Neural crest cell (in vitro differentiated cells): ENCODE measurements at regions not wholly inside any gene's neighbourhood (a gene's known extent, or its start where the extent isn't known, plus 50 kb on each side); places are given as distances from the start of the nearest gene placed in this dataset.

Source experiments
- DNase-seq: peaks from one replicate; pipeline ENCODE4 v3.0.0; 2021; ENCODE audit warnings: low read depth, mixed read lengths, low spot score
- H3K27ac Mint-ChIP-seq: one replicate; pipeline ENCODE4 v1.8.0; 2021; ENCODE audit warnings: mild to moderate bottlenecking, mixed read lengths; ENCODE audit not compliant: unreplicated experiment
- H3K27me3 Mint-ChIP-seq: 2 replicates; pipeline ENCODE4 v1.8.0; 2021; ENCODE audit warnings: low read depth, mild to moderate bottlenecking, mixed read lengths
- H3K36me3 Mint-ChIP-seq: 2 replicates; pipeline ENCODE4 v1.8.0; 2021; ENCODE audit warnings: low read depth, mild to moderate bottlenecking, mixed read lengths
- H3K4me1 Mint-ChIP-seq: 2 replicates; pipeline ENCODE4 v1.8.0; 2021; ENCODE audit warnings: mixed read lengths
- H3K4me3 Mint-ChIP-seq: one replicate; pipeline ENCODE4 v1.8.0; 2021; ENCODE audit warnings: mild to moderate bottlenecking, mixed read lengths
- H3K9me3 Mint-ChIP-seq: 2 replicates; pipeline ENCODE4 v1.8.0; 2021; ENCODE audit warnings: mixed read lengths
- CTCF ChIP-seq: fragments of 200-600 bp; sonication (generic); conservative IDR thresholded peaks from 2 replicates; pipeline ENCODE4 v1.5.0; 2021; ENCODE audit warnings: antibody characterized with exemption, mild to moderate bottlenecking

GRCh38 chr11:92692826-92693546, 276.5 kb upstream of the MTNR1B start:
- H3K27me3 Mint-ChIP-seq: no peaks in the 10 kb centered on the region
- peaks cover 46% of the 10 kb centered on the region for H3K4me1 Mint-ChIP-seq
- no peak for TF ChIP-seq CTCF

GRCh38 chr11:92696076-92696475, 273.4 kb upstream of the MTNR1B start:
- no peaks in the 10 kb centered on the region for H3K36me3 Mint-ChIP-seq
- no peak overlapping the region for H3K27ac Mint-ChIP-seq
- H3K9me3 Mint-ChIP-seq: no peaks in the 10 kb centered on the region
- peaks cover 46% of the 10 kb centered on the region for H3K4me1 Mint-ChIP-seq
- no peak for DNase-seq
- no peak for TF ChIP-seq CTCF
- H3K4me3 Mint-ChIP-seq: no peak overlapping the region
- no peaks in the 10 kb centered on the region for H3K27me3 Mint-ChIP-seq

More at GRCh38 chr11:92692826-92693546, 276.5 kb upstream of the MTNR1B start:
- Mint-ChIP-seq H3K9me3 (no peaks in the 10 kb centered on the region), H3K4me3 (no peak overlapping the region), H3K27ac (no peak overlapping the region), H3K36me3 (no peaks in the 10 kb centered on the region)
- DNase-seq: no peak

- no peak overlapping the region for H3K27ac Mint-ChIP-seq
- TF ChIP-seq CTCF: no peak
- no peak for DNase-seq
- no peaks in the 10 kb centered on the region for H3K9me3 Mint-ChIP-seq
- H3K4me1 Mint-ChIP-seq: peaks cover 56% of the 10 kb centered on the region
- no peaks in the 10 kb centered on the region for H3K27me3 Mint-ChIP-seq
- H3K4me3 Mint-ChIP-seq: no peak overlapping the region
- H3K36me3 Mint-ChIP-seq: no peaks in the 10 kb centered on the region
Observed at GRCh38 chr11:92697461-92698312, 271.8 kb upstream of the MTNR1B start.

GRCh38 chr11:92698742-92699141, 270.7 kb upstream of the MTNR1B start:
- H3K36me3 Mint-ChIP-seq: peaks cover 3% of the 10 kb centered on the region
- H3K27ac Mint-ChIP-seq: no peak overlapping the region
- TF ChIP-seq CTCF: no peak
- no peaks in the 10 kb centered on the region for H3K27me3 Mint-ChIP-seq
- H3K4me3 Mint-ChIP-seq: no peak overlapping the region
- no peaks in the 10 kb centered on the region for H3K9me3 Mint-ChIP-seq
- peaks cover 55% of the 10 kb centered on the region for H3K4me1 Mint-ChIP-seq
- no peak for DNase-seq

GRCh38 chr11:92702037-92702804, 267.2 kb upstream of the MTNR1B start:
- Mint-ChIP-seq H3K36me3 (peaks cover 21% of the 10 kb centered on the region), H3K9me3 (peaks cover 11% of the 10 kb centered on the region), H3K27ac (no peak overlapping the region), H3K4me1 (peaks cover 35% of the 10 kb centered on the region), H3K27me3 (no peaks in the 10 kb centered on the region), H3K4me3 (no peak overlapping the region)
- no peak for TF ChIP-seq CTCF
- DNase-seq: no peak
